MG63 (cell line): ENCODE measurements at regions not wholly inside any gene's neighbourhood (a gene's known extent, or its start where the extent isn't known, plus 50 kb on each side); places are given as distances from the start of the nearest gene placed in this dataset.

ENCODE experiments used
- DNase-seq: peaks from one replicate; pipeline ENCODE4 v3.0.0-alpha.2; 2020
- H3K27me3 ChIP-seq: fragments of 250-450 bp; sonication (Bioruptor Pico); 2 replicates; pipeline ENCODE4 v1.5.1; 2020; ENCODE audit warnings: mild to moderate bottlenecking, moderate library complexity
- H3K36me3 ChIP-seq: fragments of 250-450 bp; sonication (Bioruptor Pico); 2 replicates; pipeline ENCODE4 v1.5.1; 2020; ENCODE audit warnings: mild to moderate bottlenecking, moderate library complexity
- H3K4me3 ChIP-seq: fragments of 250-450 bp; sonication (Bioruptor Pico); 2 replicates; pipeline ENCODE4 v1.5.1; 2020; ENCODE audit warnings: mild to moderate bottlenecking, moderate library complexity
- H3K9me3 ChIP-seq: fragments of 250-450 bp; sonication (Bioruptor Pico); 2 replicates; pipeline ENCODE4 v1.5.1; 2020; ENCODE audit warnings: mild to moderate bottlenecking, moderate library complexity

DNA sequence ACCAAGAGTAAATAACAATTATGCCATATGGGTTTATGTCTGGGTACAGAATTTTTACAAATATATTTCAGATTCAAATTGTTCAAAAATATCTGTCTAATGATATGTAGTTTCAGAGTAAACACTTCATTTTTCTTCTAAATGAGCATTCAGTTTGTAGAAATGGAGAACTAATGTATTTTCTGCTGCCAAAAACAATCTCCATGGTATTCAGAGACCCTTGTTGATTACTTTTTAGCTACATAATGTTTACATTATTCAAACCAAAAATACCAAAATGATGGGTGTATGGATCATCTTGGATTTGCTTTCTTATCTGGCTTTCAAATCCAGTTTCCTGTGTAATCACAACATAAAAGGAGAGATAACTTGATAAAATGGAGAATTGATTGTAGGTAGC lies 576.0 kb upstream of the CDH4 start:
- Histone ChIP-seq H3K36me3 (no peaks in the 10 kb centered on the region), H3K9me3 (no peaks in the 10 kb centered on the region), H3K4me3 (no peak overlapping the region), H3K27me3 (peaks cover 3% of the 10 kb centered on the region)
- no peak for DNase-seq

DNA sequence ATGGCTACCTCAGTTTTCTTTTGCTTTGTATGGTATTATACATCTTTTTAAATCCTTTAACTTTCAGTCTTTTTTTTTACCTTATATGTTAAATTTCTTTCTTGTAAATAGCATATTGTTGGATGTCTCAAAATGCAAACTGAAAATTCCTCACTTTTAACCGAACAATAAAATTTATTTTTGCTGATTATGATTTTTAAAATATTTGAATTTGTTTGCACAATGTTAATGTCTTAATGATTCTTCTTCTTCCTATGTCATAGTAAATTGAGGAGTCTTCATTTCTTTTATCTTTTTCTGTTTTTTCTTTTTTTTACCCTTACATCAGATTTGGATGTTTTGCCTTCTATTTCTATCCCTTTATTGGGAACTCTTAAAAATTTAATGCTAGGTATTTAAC lies 574.2 kb upstream of the CDH4 start:
- Histone ChIP-seq H3K27me3 (peaks cover 3% of the 10 kb centered on the region; the same call in 1 of the 2 replicates), H3K36me3 (no peaks in the 10 kb centered on the region), H3K9me3 (no peaks in the 10 kb centered on the region), H3K4me3 (no peak overlapping the region)
- no peak for DNase-seq

DNA sequence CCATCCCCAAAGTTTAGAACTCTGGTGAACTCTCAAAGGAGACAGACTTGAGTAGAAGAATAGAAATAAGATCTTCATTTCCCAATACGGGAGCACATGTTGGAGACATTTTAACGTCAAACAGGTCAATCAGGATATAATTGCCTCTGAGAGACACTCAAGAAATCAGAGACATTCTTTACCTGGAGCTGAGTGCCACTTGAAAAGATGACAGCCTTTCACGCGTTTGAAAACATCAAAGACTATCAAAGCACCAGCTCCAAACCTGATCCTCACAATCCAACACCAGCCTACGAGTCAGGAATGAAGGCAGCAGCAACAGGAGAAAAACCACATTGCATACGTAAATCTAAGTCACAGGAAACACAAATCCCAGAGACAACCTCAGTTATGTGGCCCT lies 571.5 kb upstream of the CDH4 start:
- no peak for DNase-seq
- H3K9me3 ChIP-seq, result no peaks in the 10 kb centered on the region
- no peak overlapping the region for H3K4me3 ChIP-seq
- H3K27me3 ChIP-seq, result no peaks in the 10 kb centered on the region
- no peaks in the 10 kb centered on the region for H3K36me3 ChIP-seq

DNA sequence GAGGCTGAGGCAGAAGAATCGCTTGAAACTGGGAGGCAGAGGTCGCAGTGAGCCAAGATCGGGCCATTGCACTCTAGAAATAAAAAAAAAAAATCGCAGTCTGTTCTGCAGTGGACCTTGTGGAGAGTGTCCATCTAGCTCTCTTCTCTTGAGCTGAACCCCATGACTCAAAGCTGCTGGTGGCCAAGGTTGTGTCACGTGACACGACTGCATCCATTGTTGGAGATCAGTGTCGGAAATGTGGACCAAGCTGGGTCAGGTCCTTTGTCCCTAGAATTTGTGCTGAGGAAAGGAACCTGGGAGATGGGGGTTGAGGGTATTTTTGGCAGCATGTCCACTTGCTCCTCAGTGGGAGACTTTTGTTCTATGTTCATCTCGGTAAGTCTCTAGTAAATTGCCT lies 564.8 kb upstream of the CDH4 start:
- Histone ChIP-seq H3K27me3 (no peaks in the 10 kb centered on the region; the same call in 1 of the 2 replicates), H3K36me3 (no peaks in the 10 kb centered on the region), H3K9me3 (no peaks in the 10 kb centered on the region), H3K4me3 (no peak overlapping the region)
- no peak for DNase-seq

DNA sequence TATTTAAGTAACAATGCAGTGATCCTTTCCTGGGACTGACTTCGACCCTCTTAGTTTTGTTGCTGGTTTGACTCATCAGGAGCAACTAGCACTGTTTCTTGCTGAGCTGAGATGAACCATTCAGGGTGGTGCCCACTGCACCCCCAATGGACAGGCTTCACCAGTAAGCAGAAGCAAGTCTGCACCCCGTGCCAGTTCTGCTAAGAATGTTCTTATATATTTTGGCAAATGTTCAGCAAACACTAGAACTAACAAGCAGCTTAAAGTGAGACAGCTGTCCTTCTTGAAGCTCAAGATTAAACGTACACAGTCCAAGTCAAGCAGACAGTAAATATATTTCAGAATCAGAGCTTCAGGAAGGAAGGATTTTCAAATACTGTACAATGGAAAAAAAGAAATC lies 561.3 kb upstream of the CDH4 start:
- no peaks in the 10 kb centered on the region for H3K36me3 ChIP-seq
- H3K9me3 ChIP-seq, result no peaks in the 10 kb centered on the region
- no peaks in the 10 kb centered on the region; the same call in 1 of the 2 replicates for H3K27me3 ChIP-seq
- H3K4me3 ChIP-seq, result no peak overlapping the region
- DNase-seq, result no peak

DNA sequence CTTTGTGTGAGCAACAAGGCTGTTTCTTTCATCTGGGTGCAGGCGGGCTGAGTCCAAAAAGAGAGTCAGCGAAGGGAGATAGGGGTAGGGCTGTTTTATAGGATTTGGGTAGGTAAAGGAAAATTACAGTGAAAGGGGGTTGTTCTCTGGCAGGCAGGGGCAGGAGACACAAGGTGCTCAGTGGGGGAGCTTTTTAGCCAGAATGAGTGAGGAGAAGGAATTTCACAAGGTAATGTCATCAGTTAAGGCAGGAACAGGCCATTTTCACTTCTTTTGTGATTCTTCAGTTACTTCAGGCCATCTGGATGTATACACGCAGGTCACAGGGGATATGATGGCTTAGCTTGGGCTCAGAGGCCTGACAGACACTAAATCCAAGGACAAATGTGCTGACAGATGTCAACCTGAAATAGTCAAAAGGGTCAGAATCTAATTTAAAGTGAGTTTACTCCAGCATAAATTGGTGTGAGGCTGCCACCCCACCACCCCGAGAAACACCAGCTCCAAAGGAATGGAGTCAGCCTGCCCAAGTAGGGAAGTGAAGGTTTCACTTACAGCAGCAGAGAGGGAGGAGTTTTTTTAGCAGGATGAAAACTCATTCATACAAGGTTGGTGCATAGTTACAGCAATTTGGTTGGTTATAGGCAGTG lies 560.0 kb upstream of the CDH4 start:
- H3K9me3 ChIP-seq, result no peaks in the 10 kb centered on the region
- no peak for DNase-seq
- H3K4me3 ChIP-seq, result no peak overlapping the region
- H3K27me3 ChIP-seq, result no peaks in the 10 kb centered on the region; the same call in 1 of the 2 replicates
- H3K36me3 ChIP-seq, result no peaks in the 10 kb centered on the region

DNA sequence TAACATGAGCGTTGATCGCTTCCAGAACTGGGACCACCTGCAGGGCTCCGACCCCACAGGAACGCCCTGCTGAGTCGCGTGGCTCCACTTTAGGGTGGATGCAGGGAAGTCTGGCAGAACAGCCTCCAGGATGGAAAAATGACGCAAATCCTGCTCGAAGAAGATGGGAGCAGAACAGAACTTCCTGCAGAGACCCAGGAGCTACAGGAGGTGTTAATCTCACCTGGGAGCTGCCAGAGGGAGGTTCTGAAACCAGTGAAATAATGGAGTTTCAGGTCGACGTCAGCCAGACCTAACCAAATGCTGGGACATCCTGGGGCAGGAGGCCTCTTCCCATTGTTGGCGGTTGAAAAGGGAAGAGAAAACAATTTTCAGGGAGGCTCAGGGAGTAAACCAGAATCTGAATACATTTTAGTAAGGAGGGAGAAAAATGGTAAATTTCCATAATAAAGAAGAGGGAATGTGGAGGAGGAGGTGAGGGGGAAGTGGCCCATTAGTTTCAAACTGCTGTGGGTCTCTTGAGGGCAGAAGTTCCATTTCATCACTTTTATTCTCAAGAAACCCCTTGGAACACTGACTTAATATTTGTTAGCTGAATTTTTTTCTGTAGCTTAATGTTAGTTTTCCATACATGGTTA lies 558.4 kb upstream of the CDH4 start:
- DNase-seq, result no peak
- no peak overlapping the region for H3K4me3 ChIP-seq
- no peaks in the 10 kb centered on the region for H3K36me3 ChIP-seq
- no peaks in the 10 kb centered on the region for H3K9me3 ChIP-seq
- H3K27me3 ChIP-seq, result no peaks in the 10 kb centered on the region; the same call in 1 of the 2 replicates

DNA sequence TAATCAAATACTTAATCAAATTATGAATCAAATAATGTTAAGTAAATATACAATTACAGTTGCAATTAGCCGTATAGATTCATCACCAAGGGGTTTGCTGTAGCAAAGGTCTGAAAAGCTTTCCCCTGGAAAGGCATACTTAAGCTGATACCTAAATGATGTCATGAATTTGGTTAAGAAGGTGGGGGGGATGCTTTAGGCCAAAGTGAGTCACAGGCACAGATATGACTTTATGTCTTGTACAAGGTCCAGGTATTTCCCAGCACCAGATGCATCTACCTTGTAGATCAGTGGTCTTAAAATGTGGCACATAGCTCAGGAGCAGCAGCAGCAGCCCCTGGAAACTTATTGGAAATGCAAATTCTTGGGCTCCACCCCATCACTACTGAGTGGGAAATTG lies 557.3 kb upstream of the CDH4 start:
- Histone ChIP-seq H3K4me3 (no peak overlapping the region), H3K27me3 (no peaks in the 10 kb centered on the region; the same call in 1 of the 2 replicates), H3K9me3 (no peaks in the 10 kb centered on the region), H3K36me3 (no peaks in the 10 kb centered on the region)
- DNase-seq, result no peak

DNA sequence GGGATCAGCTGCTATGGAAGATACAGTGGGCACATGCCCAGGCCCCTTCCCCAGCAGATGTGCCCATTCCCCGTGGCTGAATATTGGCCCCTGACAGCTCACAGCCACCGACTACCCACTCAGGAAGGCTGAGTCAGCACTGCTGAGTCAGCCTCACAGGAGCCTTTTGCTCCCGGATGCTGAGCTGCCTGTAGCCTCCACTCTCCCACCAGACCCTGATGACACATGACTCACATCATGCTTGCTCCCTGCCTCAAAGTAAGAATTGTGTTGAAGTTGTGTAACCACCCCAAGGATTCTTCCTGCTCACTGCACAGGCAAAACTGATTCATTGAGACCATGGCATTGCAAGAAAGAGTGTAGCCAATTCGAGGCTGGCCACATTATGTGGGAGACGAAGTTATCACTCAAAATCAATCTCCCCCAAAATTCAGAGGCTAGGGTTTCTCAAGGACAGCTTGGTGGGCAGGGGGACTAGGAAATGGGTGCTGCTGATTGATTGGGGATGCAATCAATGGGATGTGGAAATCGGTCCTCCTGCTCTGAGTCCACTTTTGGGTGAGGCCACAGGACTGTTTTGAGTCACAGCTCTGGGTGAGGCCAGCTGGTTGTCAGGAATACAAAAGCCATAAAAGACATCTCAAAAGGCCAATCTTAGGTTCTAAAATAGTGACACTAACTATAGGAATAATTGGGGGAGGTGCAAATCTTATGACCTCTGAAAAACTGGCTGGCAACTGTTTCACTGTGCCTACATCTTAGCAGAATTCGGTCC lies 556.6 kb upstream of the CDH4 start:
- no peak overlapping the region for H3K4me3 ChIP-seq
- DNase-seq, result peak; percentile 79
- H3K9me3 ChIP-seq, result no peaks in the 10 kb centered on the region
- H3K36me3 ChIP-seq, result no peaks in the 10 kb centered on the region
- H3K27me3 ChIP-seq, result no peaks in the 10 kb centered on the region; the same call in 1 of the 2 replicates

DNA sequence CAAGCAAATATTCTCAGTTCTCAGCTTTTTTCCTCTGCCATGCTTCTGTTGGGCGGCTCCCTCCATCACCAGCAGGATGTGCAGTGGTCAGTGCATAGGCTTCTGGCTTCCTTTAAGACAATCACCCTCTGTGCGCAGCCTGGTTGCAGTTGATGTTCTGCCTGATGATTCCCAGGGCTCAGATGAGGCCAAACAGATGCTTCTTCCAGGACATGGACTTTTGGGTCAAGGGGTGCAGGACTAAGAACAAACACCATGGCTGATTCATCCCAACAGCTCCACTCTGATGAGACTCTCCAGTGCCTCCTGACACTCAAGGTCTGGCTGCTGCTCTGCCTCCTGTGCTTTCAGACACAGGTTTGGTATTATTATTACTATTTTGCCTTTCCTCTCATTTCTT lies 554.8 kb upstream of the CDH4 start:
- Histone ChIP-seq H3K27me3 (no peaks in the 10 kb centered on the region), H3K9me3 (no peaks in the 10 kb centered on the region), H3K4me3 (no peak overlapping the region), H3K36me3 (no peaks in the 10 kb centered on the region)
- DNase-seq, result no peak

DNA sequence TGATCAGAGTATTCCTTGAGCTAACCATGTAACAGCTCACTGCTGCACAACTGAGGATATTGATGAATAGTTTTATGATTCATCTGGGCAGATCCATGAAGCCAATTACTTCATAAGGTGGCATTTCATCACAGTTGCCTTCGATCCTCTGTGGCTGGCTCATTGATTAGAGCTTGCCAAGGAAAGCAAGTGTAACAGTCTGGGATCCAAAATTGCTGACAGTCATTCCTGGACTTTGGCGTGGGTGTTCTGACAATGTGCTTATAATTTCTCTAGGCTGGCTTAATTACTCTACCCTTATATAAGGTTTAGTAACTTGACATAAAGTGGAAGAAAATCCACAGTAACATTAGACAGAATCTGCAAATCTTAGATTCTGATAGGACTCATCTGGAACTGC lies 551.3 kb upstream of the CDH4 start:
- Histone ChIP-seq H3K9me3 (no peaks in the 10 kb centered on the region), H3K27me3 (peaks cover 5% of the 10 kb centered on the region; the same call in 1 of the 2 replicates), H3K4me3 (no peak overlapping the region), H3K36me3 (no peaks in the 10 kb centered on the region)
- no peak for DNase-seq

DNA sequence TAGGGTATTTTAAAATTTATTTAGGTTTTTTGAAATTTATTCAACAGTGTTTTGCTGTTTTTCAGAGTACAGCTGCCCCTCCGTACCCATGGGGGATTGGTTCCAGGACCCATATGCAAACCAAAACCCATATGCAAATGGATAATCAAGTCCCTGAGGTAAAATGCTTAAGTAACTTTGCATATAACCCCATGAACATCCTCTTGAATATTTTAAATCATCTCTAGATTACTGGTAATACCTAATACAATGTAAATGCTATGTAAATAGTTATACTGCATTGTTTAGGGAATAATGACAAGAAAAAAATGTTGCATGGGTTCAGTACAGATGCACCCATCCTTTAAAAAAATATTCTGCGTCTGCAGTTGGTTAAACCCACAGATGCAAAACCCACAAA lies 547.9 kb upstream of the CDH4 start:
- peaks cover 5% of the 10 kb centered on the region; the same call in 1 of the 2 replicates for H3K27me3 ChIP-seq

DNA sequence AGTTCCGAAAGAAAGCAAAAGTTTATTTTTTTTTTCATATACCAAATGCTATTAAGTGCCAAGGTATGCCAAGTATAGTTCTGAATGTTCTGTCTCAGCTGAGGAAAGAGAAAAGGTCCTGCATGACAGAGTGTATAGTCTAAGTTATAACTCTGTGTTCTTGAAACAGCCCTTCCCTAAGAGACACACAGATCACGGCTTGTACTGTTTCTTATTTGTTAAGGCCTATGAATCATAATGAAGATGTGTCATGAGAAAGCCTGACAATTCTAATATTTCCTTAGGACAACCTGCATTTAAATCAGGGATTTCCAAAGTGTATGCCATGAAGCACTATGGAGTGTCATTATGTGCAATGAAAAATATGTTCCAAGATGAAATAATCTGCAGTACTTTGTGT lies 538.7 kb upstream of the CDH4 start:
- no peaks in the 10 kb centered on the region for H3K36me3 ChIP-seq
- H3K4me3 ChIP-seq, result no peak overlapping the region
- DNase-seq, result no peak
- H3K9me3 ChIP-seq, result no peaks in the 10 kb centered on the region
- H3K27me3 ChIP-seq, result 0 out of 2 replicates have a peak, but pooled peaks cover 5% of the 10 kb centered on the region

More for the DNA sequence above, 547.9 kb upstream of the CDH4 start:
- no peak for DNase-seq
- Histone ChIP-seq H3K36me3 (no peaks in the 10 kb centered on the region), H3K9me3 (no peaks in the 10 kb centered on the region), H3K4me3 (no peak overlapping the region)

DNA sequence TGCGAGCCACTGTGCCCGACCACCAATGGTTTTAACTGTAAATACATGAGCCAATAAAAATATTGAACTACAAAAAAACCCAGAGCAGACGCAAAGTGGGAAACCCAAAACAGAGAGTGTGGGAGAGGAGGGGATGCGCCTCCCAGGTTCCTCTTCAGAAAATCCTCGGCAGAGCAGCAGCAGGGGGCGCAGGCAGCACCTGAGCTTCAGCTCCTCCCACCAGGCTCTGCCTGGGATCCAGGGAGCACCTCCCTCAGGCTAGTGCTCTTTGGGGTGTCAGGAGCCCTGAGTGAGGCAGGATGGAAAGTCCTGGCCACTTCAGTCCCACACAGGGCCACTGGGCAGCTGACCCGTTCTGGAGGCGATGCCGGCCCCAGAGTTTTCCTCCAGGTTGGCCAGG lies 536.9 kb upstream of the CDH4 start:
- no peaks in the 10 kb centered on the region for H3K36me3 ChIP-seq
- no peak for DNase-seq
- peaks cover 5% of the 10 kb centered on the region; the same call in 1 of the 2 replicates for H3K27me3 ChIP-seq
- H3K9me3 ChIP-seq, result no peaks in the 10 kb centered on the region
- H3K4me3 ChIP-seq, result no peak overlapping the region

DNA sequence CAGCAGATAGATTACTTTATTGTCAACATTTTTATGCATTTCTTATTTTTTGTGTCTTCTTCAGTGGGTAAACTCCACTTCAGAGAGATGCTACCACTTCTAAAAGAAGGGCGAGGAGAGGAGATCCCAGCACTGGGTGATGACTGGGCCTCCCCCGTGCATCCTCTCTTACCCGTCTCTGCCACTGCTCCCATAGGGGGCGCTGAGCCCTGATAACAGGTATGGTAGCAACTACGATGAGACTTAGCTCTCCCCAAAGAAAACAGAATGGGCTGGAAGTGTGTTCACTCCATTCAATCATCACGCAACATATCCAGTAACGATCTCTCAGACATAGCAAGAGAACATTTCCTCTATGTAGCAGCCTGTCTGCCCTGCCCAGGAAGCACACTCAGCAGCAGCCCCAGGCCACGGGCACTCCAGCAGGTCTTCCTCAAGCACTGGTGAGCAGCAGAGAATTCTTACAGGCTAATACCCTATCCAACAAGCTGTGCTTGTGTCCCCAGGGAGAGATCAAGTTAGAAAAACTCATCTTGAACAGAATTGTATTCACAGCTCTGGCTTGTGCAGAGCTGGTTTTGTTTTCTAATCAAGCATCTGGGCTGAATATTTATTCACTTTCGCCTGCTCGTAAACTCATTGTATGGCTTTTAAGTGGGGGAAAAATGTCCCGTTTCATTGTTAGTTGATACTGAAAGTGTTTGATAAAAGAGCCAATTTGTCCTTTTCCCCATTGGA lies 533.1 kb upstream of the CDH4 start:
- no peak for DNase-seq
- no peaks in the 10 kb centered on the region for H3K9me3 ChIP-seq
- no peaks in the 10 kb centered on the region for H3K36me3 ChIP-seq
- H3K27me3 ChIP-seq, result no peaks in the 10 kb centered on the region; the same call in 1 of the 2 replicates
- H3K4me3 ChIP-seq, result no peak overlapping the region

DNA sequence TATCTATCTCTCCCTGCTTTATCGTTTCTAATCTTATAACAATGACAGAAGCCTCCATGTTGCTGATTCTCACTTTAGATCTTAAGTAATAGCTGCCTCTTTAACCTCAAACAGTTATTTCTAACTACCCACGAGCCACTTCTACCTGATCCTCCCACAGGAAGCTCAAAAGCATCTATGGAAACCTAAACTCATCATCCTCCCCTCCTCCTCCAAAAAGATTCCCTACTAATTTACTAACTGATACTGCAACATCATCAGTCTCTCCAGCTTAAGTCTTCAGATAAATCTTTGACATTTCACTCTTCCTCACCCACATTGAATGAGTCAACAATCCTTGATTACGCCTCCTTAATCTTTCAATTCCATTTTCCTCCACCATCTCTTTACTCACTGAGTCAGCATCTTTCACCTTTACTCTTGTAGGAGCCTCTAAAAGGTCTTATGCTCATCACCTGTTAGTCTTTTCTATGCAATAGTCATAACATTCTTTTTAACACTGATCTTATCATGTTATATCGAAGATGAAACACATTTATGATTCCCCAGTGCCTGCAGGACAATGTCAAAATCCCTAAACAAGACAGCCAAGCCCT lies 526.7 kb upstream of the CDH4 start:
- Histone ChIP-seq H3K27me3 (no peaks in the 10 kb centered on the region), H3K36me3 (no peaks in the 10 kb centered on the region), H3K4me3 (no peak overlapping the region), H3K9me3 (no peaks in the 10 kb centered on the region)
- DNase-seq, result no peak
